Fibroblast of the aortic adventitia (primary cell): ENCODE measurements at regions not wholly inside any gene's neighbourhood (a gene's known extent, or its start where the extent isn't known, plus 50 kb on each side); places are given as distances from the start of the nearest gene placed in this dataset.

Experiments
- DNase-seq: peaks from one replicate; pipeline ENCODE4 v3.0.0-alpha.2; 2010; ENCODE audit warnings: low read depth
- H3K4me3 ChIP-seq: 2 replicates; pipeline ENCODE4 v1.5.1; 2011; ENCODE audit warnings: low read depth, mild to moderate bottlenecking, control low read depth, low read length, moderate library complexity
- TF ChIP-seq, protein P1 (sequence below): IDR thresholded peaks from 2 replicates; pipeline ENCODE4 v1.5.1; 2011; ENCODE audit warnings: mild to moderate bottlenecking, low read length, control low read depth, inconsistent platforms; ENCODE audit not compliant: insufficient read depth

DNA sequence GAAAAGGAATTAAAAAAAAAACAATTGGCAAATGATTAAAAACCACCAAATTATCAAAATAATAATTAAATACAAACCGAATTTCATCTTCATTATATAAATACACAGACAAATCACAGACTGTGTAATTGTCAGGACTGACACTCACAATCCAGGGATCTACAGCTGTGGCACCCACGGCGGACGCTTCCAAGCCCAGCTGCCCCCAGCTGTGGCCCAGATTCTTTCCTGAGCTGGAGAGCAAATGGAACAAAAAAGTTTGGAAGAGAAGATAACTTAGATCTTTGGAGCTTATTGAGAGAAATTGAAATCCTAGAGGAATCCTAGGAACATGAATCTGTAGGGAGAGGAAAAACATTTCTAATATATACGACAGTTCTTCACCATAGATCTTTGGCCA, 316.1 kb downstream of the OTUD1 start:
- TF ChIP-seq, protein P1, sequence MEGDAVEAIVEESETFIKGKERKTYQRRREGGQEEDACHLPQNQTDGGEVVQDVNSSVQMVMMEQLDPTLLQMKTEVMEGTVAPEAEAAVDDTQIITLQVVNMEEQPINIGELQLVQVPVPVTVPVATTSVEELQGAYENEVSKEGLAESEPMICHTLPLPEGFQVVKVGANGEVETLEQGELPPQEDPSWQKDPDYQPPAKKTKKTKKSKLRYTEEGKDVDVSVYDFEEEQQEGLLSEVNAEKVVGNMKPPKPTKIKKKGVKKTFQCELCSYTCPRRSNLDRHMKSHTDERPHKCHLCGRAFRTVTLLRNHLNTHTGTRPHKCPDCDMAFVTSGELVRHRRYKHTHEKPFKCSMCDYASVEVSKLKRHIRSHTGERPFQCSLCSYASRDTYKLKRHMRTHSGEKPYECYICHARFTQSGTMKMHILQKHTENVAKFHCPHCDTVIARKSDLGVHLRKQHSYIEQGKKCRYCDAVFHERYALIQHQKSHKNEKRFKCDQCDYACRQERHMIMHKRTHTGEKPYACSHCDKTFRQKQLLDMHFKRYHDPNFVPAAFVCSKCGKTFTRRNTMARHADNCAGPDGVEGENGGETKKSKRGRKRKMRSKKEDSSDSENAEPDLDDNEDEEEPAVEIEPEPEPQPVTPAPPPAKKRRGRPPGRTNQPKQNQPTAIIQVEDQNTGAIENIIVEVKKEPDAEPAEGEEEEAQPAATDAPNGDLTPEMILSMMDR, result no peak

DNA sequence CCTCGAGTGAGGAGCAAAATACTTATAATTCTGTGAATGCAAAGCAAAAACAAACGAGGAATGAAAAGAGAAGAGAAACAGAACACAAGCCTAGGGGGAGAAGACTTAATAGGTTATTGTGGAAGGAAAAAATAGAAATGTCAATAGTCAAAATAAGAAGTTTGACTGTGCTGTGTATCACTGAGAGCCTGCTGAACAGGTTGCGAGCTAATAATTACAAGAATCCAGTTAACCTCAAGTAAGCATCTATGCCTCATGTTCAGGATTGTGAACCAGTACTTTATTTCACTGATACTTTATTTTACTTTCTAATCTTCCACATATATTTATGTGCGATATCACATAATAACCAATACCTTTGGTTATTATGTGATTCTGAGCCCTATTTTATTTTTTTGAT, 316.7 kb downstream of the OTUD1 start:
- no peak overlapping the region for H3K4me3 ChIP-seq
- no peak for DNase-seq
- TF ChIP-seq, protein P1, result no peak

More for the DNA sequence above, 316.1 kb downstream of the OTUD1 start:
- DNase-seq, result no peak
- H3K4me3 ChIP-seq, result no peak overlapping the region

DNA sequence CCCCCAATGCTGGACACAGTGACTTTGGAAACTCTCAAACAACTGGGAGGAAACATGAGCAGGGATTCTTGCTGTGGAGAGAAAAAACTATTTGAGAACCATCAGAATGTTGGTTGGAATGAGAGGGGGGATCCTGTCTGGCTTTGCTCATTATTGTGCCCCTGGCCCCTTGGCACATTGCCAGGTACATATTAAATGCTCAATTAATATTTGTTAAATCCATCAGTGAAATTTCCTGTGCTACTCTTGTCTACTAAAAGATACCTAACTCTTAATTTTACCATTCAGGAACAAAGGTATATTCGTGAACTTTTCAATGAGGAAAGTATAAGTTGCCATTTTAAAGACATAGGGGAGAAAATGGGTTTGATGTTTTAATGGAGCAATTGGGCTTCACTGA, 329.4 kb downstream of the OTUD1 start:
- TF ChIP-seq, protein P1, result no peak
- no peak for DNase-seq
- no peak overlapping the region for H3K4me3 ChIP-seq

DNA sequence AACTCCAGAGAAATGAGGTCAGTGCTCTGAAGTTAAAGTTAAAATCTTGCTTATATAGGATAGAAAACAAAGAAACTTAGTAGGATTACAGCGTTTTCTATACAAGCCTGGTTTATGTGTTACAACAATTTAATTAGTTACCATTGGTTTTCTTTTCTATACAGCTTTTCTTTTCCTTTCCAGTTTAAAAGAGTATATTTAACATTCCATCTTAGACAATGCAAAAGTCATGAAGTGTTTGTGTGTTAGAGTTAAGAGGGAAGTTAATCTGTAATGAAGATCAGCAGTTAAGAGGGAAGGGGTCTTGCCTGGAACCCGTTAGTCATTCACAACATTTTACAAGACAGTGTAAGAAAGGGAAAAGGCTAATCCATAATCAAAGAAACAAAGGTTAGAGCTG, 338.3 kb downstream of the OTUD1 start:
- H3K4me3 ChIP-seq, result no peak overlapping the region
- TF ChIP-seq, protein P1, result no peak
- DNase-seq, result no peak

DNA sequence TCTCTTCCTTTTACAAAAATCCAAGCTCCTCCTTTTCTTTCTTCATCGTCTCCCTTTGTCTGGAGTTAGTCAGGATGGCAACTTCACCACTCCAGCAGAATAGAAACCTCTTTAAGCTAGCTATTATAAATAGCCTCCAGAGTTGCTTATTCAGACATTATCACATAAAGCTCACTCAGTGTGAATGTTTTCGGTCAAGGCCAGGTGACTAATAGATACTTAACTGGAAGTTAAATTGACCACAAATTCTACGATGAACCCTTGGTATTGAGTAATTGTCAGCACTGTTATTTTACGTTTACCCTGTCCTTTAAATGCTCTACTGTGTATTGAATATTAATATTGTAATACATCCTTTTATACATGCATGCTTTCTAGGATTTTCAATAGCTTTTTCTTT, 340.4 kb downstream of the OTUD1 start:
- DNase-seq, result no peak
- TF ChIP-seq, protein P1, result no peak
- H3K4me3 ChIP-seq, result no peak overlapping the region

DNA sequence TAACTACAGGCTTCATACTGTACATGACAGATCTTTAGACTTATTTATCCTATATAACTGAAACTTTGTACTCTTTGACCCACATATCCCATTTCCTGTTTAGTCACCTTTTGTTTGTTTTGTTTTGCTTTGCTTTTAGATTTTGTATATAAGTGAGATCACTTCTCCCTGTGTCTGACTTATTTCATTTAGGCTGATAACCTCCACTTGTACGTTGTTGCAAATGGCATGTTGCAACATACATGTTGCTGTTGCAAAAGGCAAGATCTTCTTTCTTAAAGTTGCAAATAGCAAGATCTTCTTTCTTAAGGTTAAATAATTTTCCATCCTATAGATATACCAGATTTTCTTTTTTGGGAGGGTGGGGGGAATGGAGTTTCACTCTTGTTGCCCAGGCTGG, 341.5 kb downstream of the OTUD1 start:
- H3K4me3 ChIP-seq, result no peak overlapping the region
- TF ChIP-seq, protein P1, result no peak
- no peak for DNase-seq

DNA sequence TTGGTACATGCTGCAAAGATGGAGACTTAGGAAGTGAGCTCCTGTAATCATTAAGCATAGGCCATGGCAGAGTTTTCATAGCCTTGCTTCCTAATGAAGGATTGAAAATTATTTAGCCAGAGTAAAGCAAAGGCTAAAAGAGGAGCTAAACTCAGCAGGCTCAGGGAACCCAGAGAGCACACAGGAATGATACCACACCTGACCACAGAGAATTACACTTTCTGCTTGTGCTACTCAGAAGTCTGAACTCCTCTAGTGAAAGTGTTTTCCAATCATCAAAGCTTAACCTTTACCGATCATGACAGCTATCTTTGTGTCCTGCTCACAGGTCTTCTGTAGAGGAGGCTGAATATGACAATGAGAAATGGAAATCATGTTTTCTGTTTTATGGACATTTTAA, 347.7 kb downstream of the OTUD1 start:
- no peak overlapping the region for H3K4me3 ChIP-seq
- TF ChIP-seq, protein P1, result no peak
- no peak for DNase-seq
